ENCODE measurements at regions not wholly inside any gene's neighbourhood (a gene's known extent, or its start where the extent isn't known, plus 50 kb on each side); places are given as distances from the start of the nearest gene placed in this dataset.

- no peak for TF ChIP-seq CTCF (IDR thresholded peaks at IDR 0.05; ENCODE audit: insufficient read depth, missing control alignments)
- no peak for DNase-seq (ENCODE audit: insufficient read length, low spot score)
- no peak for FAIRE-seq
Measured at GRCh38 chr19:33900817-33901216, 104.1 kb downstream of the KCTD15 start.

DNA sequence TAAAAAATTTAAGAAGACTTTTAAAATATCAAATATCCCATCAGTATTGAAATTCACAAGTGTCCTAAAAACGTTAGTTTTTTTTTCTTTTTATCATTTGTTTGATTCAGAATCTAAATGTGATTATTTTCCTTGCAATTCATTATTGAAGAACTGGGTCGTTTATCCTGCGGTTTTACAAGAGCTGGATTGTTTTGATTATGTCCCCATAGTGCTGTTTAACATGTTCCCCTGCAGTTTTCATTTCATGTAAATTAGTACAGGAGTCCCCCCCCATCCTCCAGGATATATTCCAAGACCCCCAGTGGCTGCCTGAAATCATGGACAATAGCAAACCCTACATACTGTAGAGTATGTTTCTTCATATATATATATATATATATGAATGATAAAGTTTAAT lies 105.7 kb downstream of the KCTD15 start:
- no peak for TF ChIP-seq CTCF (IDR thresholded peaks at IDR 0.05; ENCODE audit: insufficient read depth, missing control alignments)
- FAIRE-seq (no peak), DNase-seq (ENCODE audit: insufficient read length, low spot score) (no peak)

DNA sequence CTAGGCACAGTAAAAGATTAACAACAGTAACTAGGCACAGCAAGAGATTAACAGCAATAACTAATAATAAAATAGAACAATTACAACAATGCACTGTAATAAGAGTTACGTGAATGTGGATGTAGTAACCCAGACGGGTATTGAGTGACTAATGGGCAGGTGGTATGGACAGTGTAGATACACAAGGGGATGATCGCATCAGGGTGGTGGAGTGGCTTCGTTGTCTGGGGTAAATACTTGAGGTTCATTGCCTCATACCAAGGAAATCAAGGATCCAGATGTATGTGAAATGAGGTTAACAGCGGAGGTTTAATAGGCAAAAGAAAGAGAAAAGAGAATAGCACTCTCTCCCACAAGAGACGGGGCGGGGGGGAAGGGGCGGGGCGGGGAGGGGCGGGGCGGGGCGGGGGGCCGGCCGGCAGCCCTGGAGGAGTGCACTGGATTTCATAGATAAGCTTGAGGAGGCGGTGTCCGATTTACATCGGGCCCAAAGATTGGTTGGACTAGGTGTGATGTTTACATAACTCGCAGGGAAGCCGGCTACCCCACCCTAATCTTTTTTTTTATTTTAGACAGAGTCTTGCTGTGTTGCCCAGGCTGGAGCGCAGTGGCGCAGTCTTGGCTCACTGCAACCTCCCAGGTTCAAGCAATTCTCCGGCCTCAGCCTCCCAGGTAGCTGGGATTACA lies 106.3 kb downstream of the KCTD15 start:
- FAIRE-seq: no peak
- TF ChIP-seq CTCF (IDR thresholded peaks at IDR 0.05; ENCODE audit: insufficient read depth, missing control alignments): no peak
- DNase-seq (ENCODE audit: insufficient read length, low spot score): no peak

- DNase-seq (ENCODE audit: insufficient read length, low spot score): no peak
- no peak for TF ChIP-seq CTCF (IDR thresholded peaks at IDR 0.05; ENCODE audit: insufficient read depth, missing control alignments)
- no peak for FAIRE-seq
Measured at GRCh38 chr19:33903489-33903850, 106.8 kb downstream of the KCTD15 start.

DNA sequence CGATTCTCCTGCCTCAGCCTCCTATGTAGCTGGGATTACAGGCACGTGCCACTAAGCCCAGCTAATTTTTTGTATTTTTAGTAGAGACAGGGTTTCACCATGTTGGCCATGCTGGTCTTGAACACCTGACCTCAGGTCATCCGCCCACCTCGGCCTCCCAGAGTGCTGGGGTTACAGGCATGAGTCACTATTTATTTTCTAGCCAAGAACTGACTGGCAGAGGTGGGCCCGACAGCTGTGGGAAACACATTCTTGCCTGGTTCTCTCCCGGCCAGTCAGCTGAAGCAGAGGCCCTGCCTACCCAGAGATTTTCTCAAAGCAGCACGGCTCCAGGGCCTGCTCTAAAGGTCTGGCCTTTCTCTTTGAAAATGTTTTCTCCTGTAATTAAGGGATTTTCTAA lies 108.0 kb downstream of the KCTD15 start:
- no peak for FAIRE-seq
- no peak for TF ChIP-seq CTCF (IDR thresholded peaks at IDR 0.05; ENCODE audit: insufficient read depth, missing control alignments)
- DNase-seq (ENCODE audit: insufficient read length, low spot score): no peak

GRCh38 chr19:33905473-33905936 lies 108.8 kb downstream of the KCTD15 start:
- DNase-seq (ENCODE audit: insufficient read length, low spot score) (no peak), FAIRE-seq (no peak)
- TF ChIP-seq CTCF (IDR thresholded peaks at IDR 0.05; ENCODE audit: insufficient read depth, missing control alignments): no peak

DNA sequence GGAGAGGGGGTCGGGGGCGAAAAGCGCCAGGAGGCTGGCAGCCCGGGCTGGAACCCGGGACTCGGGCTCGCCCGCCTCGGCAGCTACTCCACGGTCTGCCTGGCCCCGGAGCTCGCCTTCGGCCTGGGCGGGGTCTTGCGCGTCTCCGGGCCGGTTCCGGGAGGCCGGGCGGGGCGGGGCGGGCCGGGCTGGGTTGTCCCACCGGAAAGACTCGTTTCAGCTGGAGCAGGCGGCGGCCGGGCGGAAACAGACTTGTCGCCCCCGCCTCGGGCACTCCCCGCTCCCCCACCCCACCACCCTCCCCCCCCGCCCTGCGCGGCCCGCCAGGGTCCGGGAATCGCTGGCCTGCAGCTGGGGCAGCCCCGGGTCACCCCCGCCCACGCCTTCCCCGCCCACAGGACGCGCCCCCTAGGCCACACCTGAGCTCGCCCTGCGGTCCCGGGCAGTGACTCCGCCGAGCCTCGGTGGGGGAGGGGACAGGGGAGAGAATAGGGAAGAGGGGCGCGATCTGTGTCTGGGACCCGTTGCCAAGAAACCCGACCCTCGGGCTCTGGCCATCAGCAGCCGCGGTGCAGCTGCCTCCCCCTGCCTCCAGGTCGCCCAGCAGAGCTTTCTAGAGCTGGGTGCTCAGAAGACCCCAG lies 109.4 kb downstream of the KCTD15 start:
- TF ChIP-seq CTCF (IDR thresholded peaks at IDR 0.05; ENCODE audit: insufficient read depth, missing control alignments): no peak
- DNase-seq (ENCODE audit: insufficient read length, low spot score): no peak
- FAIRE-seq: no peak

All from D721Med (cell line).